MM.1S (cell line): ENCODE measurements at regions not wholly inside any gene's neighbourhood (a gene's known extent, or its start where the extent isn't known, plus 50 kb on each side); places are given as distances from the start of the nearest gene placed in this dataset.

Experiments used
- DNase-seq: peaks from one replicate; pipeline ENCODE4 v3.0.0-alpha.2; 2015
- H2AFZ ChIP-seq: fragments of 300-600 bp; sonication (generic); 2 replicates; pipeline ENCODE4 v1.6.0; 2016; ENCODE audit warnings: antibody characterized with exemption, low read length
- H3F3A ChIP-seq: fragments of 300-600 bp; sonication (generic); 2 replicates; pipeline ENCODE4 v1.6.1; 2016; ENCODE audit warnings: mild to moderate bottlenecking, antibody characterized with exemption, low read length, moderate library complexity, mixed read lengths; ENCODE audit not compliant: insufficient read depth
- H3K27ac ChIP-seq: fragments of 300-600 bp; sonication (generic); 2 replicates; pipeline ENCODE4 v1.5.1; 2016; ENCODE audit warnings: mild to moderate bottlenecking, low read length
- H3K27me3 ChIP-seq: fragments of 300-600 bp; sonication (generic); replicated peaks from 2 replicates; pipeline ENCODE4 v1.6.0; 2016; ENCODE audit warnings: low read length; ENCODE audit not compliant: insufficient read depth
- H3K36me3 ChIP-seq: fragments of 300-600 bp; sonication (generic); replicated peaks from 2 replicates; pipeline ENCODE4 v1.6.1; 2016; ENCODE audit warnings: mild to moderate bottlenecking, low read length, mixed read lengths; ENCODE audit not compliant: insufficient read depth
- H3K4me1 ChIP-seq: fragments of 300-600 bp; sonication (generic); 2 replicates; pipeline ENCODE4 v1.6.1; 2016; ENCODE audit warnings: low read length, mixed read lengths
- H3K4me2 ChIP-seq: fragments of 300-600 bp; sonication (generic); 2 replicates; pipeline ENCODE4 v1.6.0; 2016; ENCODE audit warnings: low read depth, low read length
- H3K4me3 ChIP-seq: fragments of 300-600 bp; sonication (generic); 2 replicates; pipeline ENCODE4 v1.5.1; 2016; ENCODE audit warnings: low read length, mixed read lengths
- H3K79me2 ChIP-seq: fragments of 300-600 bp; sonication (generic); 2 replicates; pipeline ENCODE4 v1.6.1; 2016; ENCODE audit warnings: mixed run types, low read length, mixed read lengths
- H3K9ac ChIP-seq: fragments of 300-600 bp; sonication (generic); 2 replicates; pipeline ENCODE4 v1.6.1; 2016; ENCODE audit warnings: low read length, mixed read lengths
- H3K9me2 ChIP-seq: fragments of 300-600 bp; sonication (generic); replicated peaks from 2 replicates; pipeline ENCODE4 v1.6.1; 2016; ENCODE audit warnings: mild to moderate bottlenecking, low read length, mixed read lengths; ENCODE audit not compliant: insufficient read depth
- H3K9me3 ChIP-seq: fragments of 300-600 bp; sonication (generic); replicated peaks from 2 replicates; pipeline ENCODE4 v1.6.1; 2016; ENCODE audit warnings: mild to moderate bottlenecking, low read length, mixed read lengths; ENCODE audit not compliant: insufficient read depth
- H4K20me1 ChIP-seq: fragments of 300-600 bp; sonication (generic); 2 replicates; pipeline ENCODE4 v1.6.1; 2016; ENCODE audit warnings: mild to moderate bottlenecking, low read length, moderate library complexity, mixed read lengths; ENCODE audit not compliant: insufficient read depth
- CTCF ChIP-seq: fragments of 300-600 bp; sonication (generic); IDR thresholded peaks from 2 replicates; pipeline ENCODE4 v1.5.1; 2016; ENCODE audit warnings: antibody characterized with exemption, low read length, mixed read lengths
- EZH2 ChIP-seq: fragments of 300-600 bp; sonication (generic); optimal IDR thresholded peaks from 2 replicates; pipeline ENCODE3; 2017; ENCODE audit warnings: low read depth, mild to moderate bottlenecking, antibody characterized with exemption, low read length, mixed read lengths
- EZH2phosphoT487 ChIP-seq: fragments of 300-600 bp; sonication (generic); IDR thresholded peaks from 2 replicates; pipeline ENCODE4 v1.6.1; 2018; ENCODE audit warnings: antibody characterized with exemption, low read length

- H2AFZ ChIP-seq = no peak overlapping the region
Observed at GRCh38 chr5:164041105-164041504, 535.7 kb downstream of the MAT2B start.

DNA sequence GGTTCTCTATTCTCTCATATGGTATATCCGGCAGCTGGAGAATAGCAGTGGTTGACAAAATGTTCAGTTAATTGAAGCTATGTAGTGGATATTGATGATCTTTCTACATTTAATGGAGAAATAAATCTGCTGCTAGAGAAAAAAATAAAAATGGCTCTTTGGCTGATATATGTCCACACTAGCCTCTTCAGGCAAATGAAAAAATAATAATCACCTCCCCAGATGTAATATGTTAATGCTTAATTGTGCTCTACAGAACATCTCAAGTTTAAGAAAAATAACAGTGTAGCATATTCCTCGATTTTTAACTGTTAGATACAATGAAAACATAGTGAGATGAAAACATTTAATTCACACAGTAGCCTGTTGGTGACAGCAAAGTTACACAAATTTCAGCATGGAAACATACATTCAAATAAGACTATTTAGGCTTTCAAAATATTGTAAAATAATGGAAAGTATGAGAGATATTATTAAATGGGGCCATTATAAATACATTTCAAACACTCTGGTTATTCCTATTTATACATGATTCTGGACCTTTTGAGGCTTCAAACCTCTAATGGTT, 543.0 kb downstream of the MAT2B start:
- Histone ChIP-seq H3K36me3 (no peaks in the 10 kb centered on the region), H3K9ac (no peak overlapping the region), H3K4me2 (no peak overlapping the region), H3K9me3 (no peaks in the 10 kb centered on the region), H4K20me1 (no peaks in the 10 kb centered on the region), H3K9me2 (no peaks in the 10 kb centered on the region), H3K4me3 (no peak overlapping the region), H3K27ac (no peak overlapping the region), H3K4me1 (no peaks in the 10 kb centered on the region), H3F3A (no peaks in the 10 kb centered on the region), H3K79me2 (no peaks in the 10 kb centered on the region), H3K27me3 (no peaks in the 10 kb centered on the region), H2AFZ (no peak overlapping the region)
- no peak for TF ChIP-seq EZH2
- 0 out of 2 replicates have a peak, but pooled peaks have one; percentile 9 for TF ChIP-seq CTCF
- TF ChIP-seq EZH2phosphoT487 = no peak
- DNase-seq = no peak

More at GRCh38 chr5:164041105-164041504, 535.7 kb downstream of the MAT2B start:
- no peaks in the 10 kb centered on the region for H4K20me1 ChIP-seq
- no peak overlapping the region for H3K4me3 ChIP-seq
- H3K27ac ChIP-seq = no peak overlapping the region
- no peaks in the 10 kb centered on the region for H3K36me3 ChIP-seq
- no peaks in the 10 kb centered on the region for H3K4me1 ChIP-seq
- no peak for TF ChIP-seq EZH2
- no peak for TF ChIP-seq CTCF
- no peak for TF ChIP-seq EZH2phosphoT487
- H3K9ac ChIP-seq = no peak overlapping the region
- H3K79me2 ChIP-seq = no peaks in the 10 kb centered on the region
- no peak overlapping the region for H3K4me2 ChIP-seq
- H3K27me3 ChIP-seq = no peaks in the 10 kb centered on the region
- no peak for DNase-seq
- H3F3A ChIP-seq = no peaks in the 10 kb centered on the region
- no peaks in the 10 kb centered on the region for H3K9me3 ChIP-seq
- H3K9me2 ChIP-seq = no peaks in the 10 kb centered on the region

DNA sequence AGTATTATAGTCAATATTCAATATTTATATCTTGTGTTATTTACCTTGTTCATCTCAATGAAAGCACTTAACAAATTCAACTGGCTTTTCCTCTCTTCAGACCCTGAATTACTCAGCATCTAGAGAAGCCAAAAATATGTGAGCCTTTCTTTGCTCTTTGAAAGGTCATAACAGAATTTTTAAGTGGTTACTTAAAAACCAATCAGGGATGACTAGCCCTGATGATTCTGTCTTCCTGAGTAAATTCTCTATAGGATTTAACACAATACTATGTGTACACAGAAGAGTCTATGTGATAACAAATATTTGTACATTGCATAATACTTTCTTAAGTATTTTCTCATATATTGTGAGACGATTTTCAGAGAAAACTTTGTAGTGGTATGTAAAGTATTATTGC, 546.3 kb downstream of the MAT2B start:
- H3K4me2 ChIP-seq = no peak overlapping the region
- no peaks in the 10 kb centered on the region for H3F3A ChIP-seq
- no peaks in the 10 kb centered on the region for H3K9me3 ChIP-seq
- H3K4me3 ChIP-seq = no peak overlapping the region
- no peak for DNase-seq
- TF ChIP-seq EZH2 (no peak), EZH2phosphoT487 (no peak), CTCF (no peak)
- no peaks in the 10 kb centered on the region for H3K9me2 ChIP-seq
- H4K20me1 ChIP-seq = no peaks in the 10 kb centered on the region
- no peaks in the 10 kb centered on the region for H3K79me2 ChIP-seq
- H3K9ac ChIP-seq = no peak overlapping the region
- no peak overlapping the region for H2AFZ ChIP-seq
- no peaks in the 10 kb centered on the region for H3K36me3 ChIP-seq
- H3K27me3 ChIP-seq = no peaks in the 10 kb centered on the region
- no peaks in the 10 kb centered on the region for H3K4me1 ChIP-seq
- H3K27ac ChIP-seq = no peak overlapping the region
